ENCODE measurements at regions not wholly inside any gene's neighbourhood (a gene's known extent, or its start where the extent isn't known, plus 50 kb on each side); places are given as distances from the start of the nearest gene placed in this dataset.

DNA sequence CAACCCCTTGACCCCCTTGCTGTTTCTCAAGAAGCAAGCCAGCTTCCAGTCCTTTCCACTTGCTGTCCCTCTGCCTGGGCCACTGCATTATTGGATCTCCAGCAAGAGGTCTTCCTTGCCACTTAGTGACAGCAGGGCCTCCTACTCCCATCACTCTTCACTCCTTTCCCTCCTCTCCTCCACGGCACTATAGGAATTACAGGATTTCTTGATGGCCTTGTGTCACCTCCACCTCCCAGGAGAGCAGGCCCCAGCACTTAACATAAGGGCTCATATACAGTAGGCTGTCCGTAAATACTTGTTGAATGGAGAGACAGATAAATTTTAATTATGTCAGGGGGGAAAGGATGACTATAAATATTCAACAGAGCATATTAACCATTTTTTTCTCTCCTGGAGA lies 129.4 kb downstream of the SP3 start:
- Histone ChIP-seq H3K9ac (ENCODE audit: extremely low read depth, low read length, poor library complexity, severe bottlenecking) (no peak overlapping the region), H3K36me3 (ENCODE audit: control insufficient read depth, insufficient read depth, low read length) (no peaks in the 10 kb centered on the region), H3K4me3 (ENCODE audit: low read length) (no peak overlapping the region), H3K27me3 (ENCODE audit: control insufficient read depth, insufficient read depth, low read length, poor library complexity, severe bottlenecking) (no peaks in the 10 kb centered on the region), H3K4me1 (ENCODE audit: control insufficient read depth, insufficient read depth, low read length) (no peaks in the 10 kb centered on the region), H3K27ac (ENCODE audit: low read depth, low read length) (no peak overlapping the region), H3K9me3 (ENCODE audit: control insufficient read depth, low read length) (no peaks in the 10 kb centered on the region)
- no peaks in the 10 kb centered on the region for H3K4me1 Mint-ChIP-seq
- peaks cover 1% of the 10 kb centered on the region for H3K27me3 Mint-ChIP-seq (ENCODE audit: insufficient read depth)
- H3K9me3 Mint-ChIP-seq = peaks cover 8% of the 10 kb centered on the region
- no peak for DNase-seq
- no peak overlapping the region for H3K4me3 Mint-ChIP-seq
- no peak overlapping the region for H3K27ac Mint-ChIP-seq
- TF ChIP-seq, protein P1, sequence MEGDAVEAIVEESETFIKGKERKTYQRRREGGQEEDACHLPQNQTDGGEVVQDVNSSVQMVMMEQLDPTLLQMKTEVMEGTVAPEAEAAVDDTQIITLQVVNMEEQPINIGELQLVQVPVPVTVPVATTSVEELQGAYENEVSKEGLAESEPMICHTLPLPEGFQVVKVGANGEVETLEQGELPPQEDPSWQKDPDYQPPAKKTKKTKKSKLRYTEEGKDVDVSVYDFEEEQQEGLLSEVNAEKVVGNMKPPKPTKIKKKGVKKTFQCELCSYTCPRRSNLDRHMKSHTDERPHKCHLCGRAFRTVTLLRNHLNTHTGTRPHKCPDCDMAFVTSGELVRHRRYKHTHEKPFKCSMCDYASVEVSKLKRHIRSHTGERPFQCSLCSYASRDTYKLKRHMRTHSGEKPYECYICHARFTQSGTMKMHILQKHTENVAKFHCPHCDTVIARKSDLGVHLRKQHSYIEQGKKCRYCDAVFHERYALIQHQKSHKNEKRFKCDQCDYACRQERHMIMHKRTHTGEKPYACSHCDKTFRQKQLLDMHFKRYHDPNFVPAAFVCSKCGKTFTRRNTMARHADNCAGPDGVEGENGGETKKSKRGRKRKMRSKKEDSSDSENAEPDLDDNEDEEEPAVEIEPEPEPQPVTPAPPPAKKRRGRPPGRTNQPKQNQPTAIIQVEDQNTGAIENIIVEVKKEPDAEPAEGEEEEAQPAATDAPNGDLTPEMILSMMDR (conservative IDR thresholded peaks at IDR 0.05) = no peak
- 83 to 86% methylated on average over 1 to 2 of the region's 2 CpGs for WGBS, 2 experiments (ENCODE audit: insufficient coverage in 1 of 2, insufficient read length in 1 of 2)
- H3K36me3 Mint-ChIP-seq (ENCODE audit: low read depth) = no peaks in the 10 kb centered on the region

GRCh38 chr2:173841110-173841509 lies 124.1 kb downstream of the SP3 start:
- H3K9me3 ChIP-seq (ENCODE audit: control insufficient read depth, low read length) = no peaks in the 10 kb centered on the region
- H3K4me3 ChIP-seq (ENCODE audit: low read length) = no peak overlapping the region
- H3K27ac ChIP-seq (ENCODE audit: low read depth, low read length) = no peak overlapping the region
- no peak overlapping the region for H3K9ac ChIP-seq (ENCODE audit: extremely low read depth, low read length, poor library complexity, severe bottlenecking)
- no peaks in the 10 kb centered on the region for H3K36me3 Mint-ChIP-seq (ENCODE audit: low read depth)
- H3K36me3 ChIP-seq (ENCODE audit: control insufficient read depth, insufficient read depth, low read length) = no peaks in the 10 kb centered on the region
- H3K27me3 Mint-ChIP-seq (ENCODE audit: insufficient read depth) = peaks cover 1% of the 10 kb centered on the region
- H3K4me1 ChIP-seq (ENCODE audit: control insufficient read depth, insufficient read depth, low read length) = no peaks in the 10 kb centered on the region
- TF ChIP-seq, protein P1 (conservative IDR thresholded peaks at IDR 0.05) = no peak
- no peaks in the 10 kb centered on the region for H3K27me3 ChIP-seq (ENCODE audit: control insufficient read depth, insufficient read depth, low read length, poor library complexity, severe bottlenecking)
- H3K4me3 Mint-ChIP-seq = no peak overlapping the region
- no peak overlapping the region for H3K27ac Mint-ChIP-seq
- H3K4me1 Mint-ChIP-seq = peaks cover 7% of the 10 kb centered on the region
- no peaks in the 10 kb centered on the region for H3K9me3 Mint-ChIP-seq
- no peak for DNase-seq

GRCh38 chr2:173843526-173843925 lies 121.6 kb downstream of the SP3 start:
- H3K9me3 ChIP-seq (ENCODE audit: control insufficient read depth, low read length) = no peaks in the 10 kb centered on the region
- H3K4me1 ChIP-seq (ENCODE audit: control insufficient read depth, insufficient read depth, low read length) = no peaks in the 10 kb centered on the region
- no peak overlapping the region for H3K4me3 ChIP-seq (ENCODE audit: low read length)
- TF ChIP-seq, protein P1 (conservative IDR thresholded peaks at IDR 0.05) = no peak
- H3K9me3 Mint-ChIP-seq = no peaks in the 10 kb centered on the region
- H3K9ac ChIP-seq (ENCODE audit: extremely low read depth, low read length, poor library complexity, severe bottlenecking) = no peak overlapping the region
- DNase-seq = no peak
- 75 to 82% methylated on average over 5 to 6 of the region's 6 CpGs for WGBS, 2 experiments (ENCODE audit: insufficient coverage in 1 of 2, insufficient read length in 1 of 2)
- no peaks in the 10 kb centered on the region for H3K36me3 Mint-ChIP-seq (ENCODE audit: low read depth)
- H3K27ac Mint-ChIP-seq = no peak overlapping the region
- no peak overlapping the region for H3K4me3 Mint-ChIP-seq
- no peak overlapping the region for H3K27ac ChIP-seq (ENCODE audit: low read depth, low read length)
- no peaks in the 10 kb centered on the region for H3K36me3 ChIP-seq (ENCODE audit: control insufficient read depth, insufficient read depth, low read length)
- H3K27me3 Mint-ChIP-seq (ENCODE audit: insufficient read depth) = no peaks in the 10 kb centered on the region
- peaks cover 7% of the 10 kb centered on the region for H3K4me1 Mint-ChIP-seq
- H3K27me3 ChIP-seq (ENCODE audit: control insufficient read depth, insufficient read depth, low read length, poor library complexity, severe bottlenecking) = no peaks in the 10 kb centered on the region
